MM.1S (cell line): ENCODE measurements at regions not wholly inside any gene's neighbourhood (a gene's known extent, or its start where the extent isn't known, plus 50 kb on each side); places are given as distances from the start of the nearest gene placed in this dataset.

Experiments
- DNase-seq: peaks from one replicate; pipeline ENCODE4 v3.0.0-alpha.2; 2015
- H2AFZ ChIP-seq: fragments of 300-600 bp; sonication (generic); 2 replicates; pipeline ENCODE4 v1.6.0; 2016; ENCODE audit warnings: antibody characterized with exemption, low read length
- H3F3A ChIP-seq: fragments of 300-600 bp; sonication (generic); 2 replicates; pipeline ENCODE4 v1.6.1; 2016; ENCODE audit warnings: mild to moderate bottlenecking, antibody characterized with exemption, low read length, moderate library complexity, mixed read lengths; ENCODE audit not compliant: insufficient read depth
- H3K27ac ChIP-seq: fragments of 300-600 bp; sonication (generic); 2 replicates; pipeline ENCODE4 v1.5.1; 2016; ENCODE audit warnings: mild to moderate bottlenecking, low read length
- H3K27me3 ChIP-seq: fragments of 300-600 bp; sonication (generic); replicated peaks from 2 replicates; pipeline ENCODE4 v1.6.0; 2016; ENCODE audit warnings: low read length; ENCODE audit not compliant: insufficient read depth
- H3K36me3 ChIP-seq: fragments of 300-600 bp; sonication (generic); replicated peaks from 2 replicates; pipeline ENCODE4 v1.6.1; 2016; ENCODE audit warnings: mild to moderate bottlenecking, low read length, mixed read lengths; ENCODE audit not compliant: insufficient read depth
- H3K4me1 ChIP-seq: fragments of 300-600 bp; sonication (generic); 2 replicates; pipeline ENCODE4 v1.6.1; 2016; ENCODE audit warnings: low read length, mixed read lengths
- H3K4me2 ChIP-seq: fragments of 300-600 bp; sonication (generic); 2 replicates; pipeline ENCODE4 v1.6.0; 2016; ENCODE audit warnings: low read depth, low read length
- H3K4me3 ChIP-seq: fragments of 300-600 bp; sonication (generic); 2 replicates; pipeline ENCODE4 v1.5.1; 2016; ENCODE audit warnings: low read length, mixed read lengths
- H3K79me2 ChIP-seq: fragments of 300-600 bp; sonication (generic); 2 replicates; pipeline ENCODE4 v1.6.1; 2016; ENCODE audit warnings: mixed run types, low read length, mixed read lengths
- H3K9ac ChIP-seq: fragments of 300-600 bp; sonication (generic); 2 replicates; pipeline ENCODE4 v1.6.1; 2016; ENCODE audit warnings: low read length, mixed read lengths
- H3K9me2 ChIP-seq: fragments of 300-600 bp; sonication (generic); replicated peaks from 2 replicates; pipeline ENCODE4 v1.6.1; 2016; ENCODE audit warnings: mild to moderate bottlenecking, low read length, mixed read lengths; ENCODE audit not compliant: insufficient read depth
- H3K9me3 ChIP-seq: fragments of 300-600 bp; sonication (generic); replicated peaks from 2 replicates; pipeline ENCODE4 v1.6.1; 2016; ENCODE audit warnings: mild to moderate bottlenecking, low read length, mixed read lengths; ENCODE audit not compliant: insufficient read depth
- H4K20me1 ChIP-seq: fragments of 300-600 bp; sonication (generic); 2 replicates; pipeline ENCODE4 v1.6.1; 2016; ENCODE audit warnings: mild to moderate bottlenecking, low read length, moderate library complexity, mixed read lengths; ENCODE audit not compliant: insufficient read depth
- EZH2 ChIP-seq: fragments of 300-600 bp; sonication (generic); optimal IDR thresholded peaks from 2 replicates; pipeline ENCODE3; 2017; ENCODE audit warnings: low read depth, mild to moderate bottlenecking, antibody characterized with exemption, low read length, mixed read lengths
- EZH2phosphoT487 ChIP-seq: fragments of 300-600 bp; sonication (generic); IDR thresholded peaks from 2 replicates; pipeline ENCODE4 v1.6.1; 2018; ENCODE audit warnings: antibody characterized with exemption, low read length
- TF ChIP-seq, protein P1 (sequence below): fragments of 300-600 bp; sonication (generic); IDR thresholded peaks from 2 replicates; pipeline ENCODE4 v1.5.1; 2016; ENCODE audit warnings: antibody characterized with exemption, low read length, mixed read lengths

DNA sequence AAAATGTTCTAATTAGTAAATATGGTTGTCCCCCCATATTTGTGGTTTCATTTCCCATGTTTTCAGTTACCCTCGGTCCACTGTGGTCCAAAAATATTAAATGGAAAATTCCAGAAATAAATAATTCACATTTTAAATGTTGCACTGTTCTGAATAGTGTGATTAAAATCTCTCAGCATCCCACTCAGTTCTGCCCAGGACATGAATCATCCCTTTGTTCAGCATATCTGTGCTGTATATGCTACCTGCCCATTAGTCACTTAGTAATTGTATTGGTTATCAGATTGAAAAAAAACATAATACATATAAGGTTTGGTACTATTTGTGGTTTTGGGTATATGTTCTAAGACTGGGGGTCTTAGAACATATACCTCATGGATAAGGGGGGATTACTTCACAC is 55.1 kb upstream of the NXF3 start:
- H3F3A ChIP-seq, result no peaks in the 10 kb centered on the region
- no peaks in the 10 kb centered on the region for H4K20me1 ChIP-seq
- H3K9ac ChIP-seq, result no peak overlapping the region
- H3K27me3 ChIP-seq, result no peaks in the 10 kb centered on the region
- no peak for DNase-seq
- H3K9me3 ChIP-seq, result no peaks in the 10 kb centered on the region
- no peak overlapping the region for H3K4me2 ChIP-seq
- H3K4me1 ChIP-seq, result 0 out of 2 replicates have a peak, but pooled peaks cover 4% of the 10 kb centered on the region
- TF ChIP-seq EZH2phosphoT487 (no peak), EZH2 (no peak)
- TF ChIP-seq, protein P1, sequence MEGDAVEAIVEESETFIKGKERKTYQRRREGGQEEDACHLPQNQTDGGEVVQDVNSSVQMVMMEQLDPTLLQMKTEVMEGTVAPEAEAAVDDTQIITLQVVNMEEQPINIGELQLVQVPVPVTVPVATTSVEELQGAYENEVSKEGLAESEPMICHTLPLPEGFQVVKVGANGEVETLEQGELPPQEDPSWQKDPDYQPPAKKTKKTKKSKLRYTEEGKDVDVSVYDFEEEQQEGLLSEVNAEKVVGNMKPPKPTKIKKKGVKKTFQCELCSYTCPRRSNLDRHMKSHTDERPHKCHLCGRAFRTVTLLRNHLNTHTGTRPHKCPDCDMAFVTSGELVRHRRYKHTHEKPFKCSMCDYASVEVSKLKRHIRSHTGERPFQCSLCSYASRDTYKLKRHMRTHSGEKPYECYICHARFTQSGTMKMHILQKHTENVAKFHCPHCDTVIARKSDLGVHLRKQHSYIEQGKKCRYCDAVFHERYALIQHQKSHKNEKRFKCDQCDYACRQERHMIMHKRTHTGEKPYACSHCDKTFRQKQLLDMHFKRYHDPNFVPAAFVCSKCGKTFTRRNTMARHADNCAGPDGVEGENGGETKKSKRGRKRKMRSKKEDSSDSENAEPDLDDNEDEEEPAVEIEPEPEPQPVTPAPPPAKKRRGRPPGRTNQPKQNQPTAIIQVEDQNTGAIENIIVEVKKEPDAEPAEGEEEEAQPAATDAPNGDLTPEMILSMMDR, result no peak
- H2AFZ ChIP-seq, result no peak overlapping the region
- H3K9me2 ChIP-seq, result no peaks in the 10 kb centered on the region
- H3K36me3 ChIP-seq, result no peaks in the 10 kb centered on the region
- no peaks in the 10 kb centered on the region for H3K79me2 ChIP-seq
- H3K4me3 ChIP-seq, result no peak overlapping the region
- H3K27ac ChIP-seq, result no peak overlapping the region
